ENCODE measurements at regions not wholly inside any gene's neighbourhood (a gene's known extent, or its start where the extent isn't known, plus 50 kb on each side); places are given as distances from the start of the nearest gene placed in this dataset.

DNA sequence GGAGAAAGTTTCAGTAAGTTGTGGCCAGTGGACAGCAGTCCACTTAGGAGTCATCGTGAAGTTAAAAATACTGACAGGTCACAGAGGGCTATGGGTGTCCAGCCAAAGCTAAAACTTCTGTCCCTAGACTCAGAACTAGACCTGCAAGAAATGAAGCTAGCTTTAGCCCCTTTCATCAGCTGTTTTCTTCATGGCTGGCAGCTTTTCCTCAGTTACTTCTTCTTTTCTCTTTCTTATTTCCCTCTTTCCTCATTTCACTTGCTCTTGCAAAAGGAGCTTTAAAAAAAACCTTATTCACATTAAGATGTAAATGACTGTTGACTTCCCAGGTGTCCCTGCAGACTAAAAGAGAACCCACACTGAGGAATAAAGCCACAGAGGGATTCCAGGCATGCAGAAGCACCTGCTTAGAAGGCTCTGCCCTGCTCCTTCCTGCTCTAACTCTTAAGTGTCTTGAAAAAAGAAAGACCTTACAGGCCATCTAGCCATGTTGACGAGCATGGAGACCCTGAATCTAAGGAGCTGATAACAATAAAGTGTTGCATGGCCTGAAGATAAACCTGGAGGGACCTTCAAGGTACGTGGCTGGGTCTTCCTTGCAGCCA, 69.7 kb upstream of the CCND2 start:
- no peaks in the 10 kb centered on the region for H3K9me3 ChIP-seq (ENCODE audit: control extremely low read depth in 1 of 3, control insufficient read depth in 2 of 3, insufficient read depth in 1 of 3, low read length in 2 of 3)
- no peak overlapping the region for H3K4me3 ChIP-seq (ENCODE audit: control extremely low read depth in 1 of 5, extremely low read depth in 1 of 5, insufficient read depth in 1 of 5, low read depth in 2 of 5, low read length in 4 of 5)
- peaks cover 58% of the 10 kb centered on the region for H3K4me1 Mint-ChIP-seq
- H3K27ac Mint-ChIP-seq, result peak overlapping the region; percentile 53
- no peaks in the 10 kb centered on the region for H3K27me3 ChIP-seq (replicated peaks in 1 of 4; ENCODE audit: control extremely low read depth in 1 of 4, control insufficient read depth in 3 of 4, insufficient read depth in 4 of 4, low read length in 3 of 4)
- intact Hi-C loops (cut with micrococcal nuclease), result loop anchor here (5.0 kb wide), 3 partner anchors 37 to 97 kb away; no protein-coding TSS in a partner anchor
- TF ChIP-seq, protein P1, sequence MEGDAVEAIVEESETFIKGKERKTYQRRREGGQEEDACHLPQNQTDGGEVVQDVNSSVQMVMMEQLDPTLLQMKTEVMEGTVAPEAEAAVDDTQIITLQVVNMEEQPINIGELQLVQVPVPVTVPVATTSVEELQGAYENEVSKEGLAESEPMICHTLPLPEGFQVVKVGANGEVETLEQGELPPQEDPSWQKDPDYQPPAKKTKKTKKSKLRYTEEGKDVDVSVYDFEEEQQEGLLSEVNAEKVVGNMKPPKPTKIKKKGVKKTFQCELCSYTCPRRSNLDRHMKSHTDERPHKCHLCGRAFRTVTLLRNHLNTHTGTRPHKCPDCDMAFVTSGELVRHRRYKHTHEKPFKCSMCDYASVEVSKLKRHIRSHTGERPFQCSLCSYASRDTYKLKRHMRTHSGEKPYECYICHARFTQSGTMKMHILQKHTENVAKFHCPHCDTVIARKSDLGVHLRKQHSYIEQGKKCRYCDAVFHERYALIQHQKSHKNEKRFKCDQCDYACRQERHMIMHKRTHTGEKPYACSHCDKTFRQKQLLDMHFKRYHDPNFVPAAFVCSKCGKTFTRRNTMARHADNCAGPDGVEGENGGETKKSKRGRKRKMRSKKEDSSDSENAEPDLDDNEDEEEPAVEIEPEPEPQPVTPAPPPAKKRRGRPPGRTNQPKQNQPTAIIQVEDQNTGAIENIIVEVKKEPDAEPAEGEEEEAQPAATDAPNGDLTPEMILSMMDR (IDR thresholded peaks at IDR 0.05), result no peak
- TF ChIP-seq EZH2 (IDR thresholded peaks at IDR 0.05; ENCODE audit: borderline replicate concordance, insufficient read depth, low read depth, low read length, poor library complexity, severe bottlenecking), result no peak
- ChIA-PET CTCF (interaction anchor here (1.0 to 6.2 kb wide), 7 partner anchors 11 to 96 kb away, joined by 3 to 32 read pairs (median 3); no protein-coding TSS in a partner anchor), POLR2A (interaction anchor here (0.5 to 1.3 kb wide), 2 partner anchors 12 to 40 kb away, joined by 3 to 9 read pairs; no protein-coding TSS in a partner anchor)
- no peak for ATAC-seq (ENCODE audit: low read depth)
- H4K20me1 ChIP-seq (ENCODE audit: control insufficient read depth, insufficient read depth, low read length, poor library complexity, severe bottlenecking), result no peaks in the 10 kb centered on the region
- peak; percentile 50 for DNase-seq
- no peaks in the 10 kb centered on the region for H3K36me3 ChIP-seq (replicated peaks in 1 of 2; ENCODE audit: control extremely low read depth in 1 of 2, control insufficient read depth in 1 of 2, extremely low read depth in 1 of 2, insufficient read depth in 2 of 2, low read length in 1 of 2)
- H2AFZ ChIP-seq (ENCODE audit: insufficient read depth, low read depth, low read length, poor library complexity, severe bottlenecking), result no peak overlapping the region
- no peaks in the 10 kb centered on the region for H3K9me3 Mint-ChIP-seq (ENCODE audit: insufficient read depth)
- WGBS (ENCODE audit: insufficient coverage), result 50% methylated on average over 2 of the region's 3 CpGs
- H3K27me3 Mint-ChIP-seq, result no peaks in the 10 kb centered on the region
- peak overlapping the region; percentile 53 for H3K4me2 ChIP-seq (replicated peaks; ENCODE audit: low read depth, low read length, poor library complexity, severe bottlenecking)
- H3K79me2 ChIP-seq (ENCODE audit: control insufficient read depth, insufficient read depth, low read length), result no peaks in the 10 kb centered on the region
- no peak overlapping the region for H3K9ac ChIP-seq (ENCODE audit: low read length)
- H3K4me3 Mint-ChIP-seq, result peak overlapping the region; percentile 50
- no peak overlapping the region for H3K27ac ChIP-seq (ENCODE audit: low read length in 2 of 2)
- peaks cover 52 to 54% of the 10 kb centered on the region in 2 donors for H3K4me1 ChIP-seq (ENCODE audit: control insufficient read depth in 2 of 2, insufficient read depth in 2 of 2, low read length in 2 of 2)

DNA sequence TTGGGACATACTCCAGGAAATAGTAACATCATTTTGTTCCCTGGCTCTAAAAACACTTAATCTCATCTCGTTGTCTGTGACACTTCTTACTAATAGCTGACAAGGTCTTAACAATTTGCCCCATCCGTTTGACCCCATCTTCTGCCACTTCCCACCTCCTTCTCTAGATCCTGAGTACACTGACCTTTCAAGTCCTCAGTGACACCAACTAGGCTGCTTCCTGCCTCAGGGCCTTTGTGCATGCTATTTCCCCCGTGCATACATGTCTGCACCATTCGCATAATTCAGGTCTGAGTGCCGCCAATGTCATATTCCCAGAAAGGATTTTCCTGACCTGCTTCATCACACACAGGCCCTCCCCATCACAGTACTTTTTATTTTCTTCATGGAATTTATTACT, 70.6 kb upstream of the CCND2 start:
- 81% methylated on average over 4 of the region's 5 CpGs for WGBS (ENCODE audit: insufficient coverage)
- Mint-ChIP-seq H3K4me1 (peaks cover 64% of the 10 kb centered on the region), H3K9me3 (ENCODE audit: insufficient read depth) (no peaks in the 10 kb centered on the region), H3K4me3 (no peak overlapping the region), H3K27ac (peak overlapping the region; percentile 27), H3K27me3 (no peaks in the 10 kb centered on the region)
- H3K36me3 ChIP-seq (replicated peaks in 1 of 2; ENCODE audit: control extremely low read depth in 1 of 2, control insufficient read depth in 1 of 2, extremely low read depth in 1 of 2, insufficient read depth in 2 of 2, low read length in 1 of 2), result no peaks in the 10 kb centered on the region
- ChIA-PET POLR2A (interaction anchor here (1.3 kb wide), 1 partner anchor 11 kb away, joined by 3 read pairs; no protein-coding TSS in a partner anchor), CTCF (interaction anchor here (1.1 to 6.2 kb wide), 3 partner anchors 45 to 74 kb away, joined by 3 to 32 read pairs (median 3); no protein-coding TSS in a partner anchor)
- H3K4me3 ChIP-seq (ENCODE audit: control extremely low read depth in 1 of 5, extremely low read depth in 1 of 5, insufficient read depth in 1 of 5, low read depth in 2 of 5, low read length in 4 of 5), result peak overlapping the region in 1 of 5 experiments; percentile 21
- H3K4me1 ChIP-seq (ENCODE audit: control insufficient read depth in 2 of 2, insufficient read depth in 2 of 2, low read length in 2 of 2), result peaks cover 59 to 61% of the 10 kb centered on the region in 2 donors
- ATAC-seq (ENCODE audit: low read depth), result no peak
- no peak overlapping the region for H3K27ac ChIP-seq (ENCODE audit: low read length in 2 of 2)
- no peaks in the 10 kb centered on the region for H3K9me3 ChIP-seq (ENCODE audit: control extremely low read depth in 1 of 3, control insufficient read depth in 2 of 3, insufficient read depth in 1 of 3, low read length in 2 of 3)
- H4K20me1 ChIP-seq (ENCODE audit: control insufficient read depth, insufficient read depth, low read length, poor library complexity, severe bottlenecking), result no peaks in the 10 kb centered on the region
- no peak for DNase-seq
- TF ChIP-seq, protein P1 (IDR thresholded peaks at IDR 0.05), result no peak
- no peak for TF ChIP-seq EZH2 (IDR thresholded peaks at IDR 0.05; ENCODE audit: borderline replicate concordance, insufficient read depth, low read depth, low read length, poor library complexity, severe bottlenecking)
- no peaks in the 10 kb centered on the region for H3K27me3 ChIP-seq (replicated peaks in 1 of 4; ENCODE audit: control extremely low read depth in 1 of 4, control insufficient read depth in 3 of 4, insufficient read depth in 4 of 4, low read length in 3 of 4)
- no peak overlapping the region for H3K9ac ChIP-seq (ENCODE audit: low read length)
- peak overlapping the region; percentile 43 for H3K4me2 ChIP-seq (replicated peaks; ENCODE audit: low read depth, low read length, poor library complexity, severe bottlenecking)
- no peaks in the 10 kb centered on the region for H3K79me2 ChIP-seq (ENCODE audit: control insufficient read depth, insufficient read depth, low read length)
- intact Hi-C loops (cut with micrococcal nuclease), result loop anchor here (5.0 kb wide), 3 partner anchors 36 to 96 kb away; no protein-coding TSS in a partner anchor
- H2AFZ ChIP-seq (ENCODE audit: insufficient read depth, low read depth, low read length, poor library complexity, severe bottlenecking), result no peak overlapping the region
